ENCODE measurements at regions not wholly inside any gene's neighbourhood (a gene's known extent, or its start where the extent isn't known, plus 50 kb on each side); places are given as distances from the start of the nearest gene placed in this dataset.
A peak's percentile ranks its signal among the peaks of the same experiment; 100 is the strongest.

DNA sequence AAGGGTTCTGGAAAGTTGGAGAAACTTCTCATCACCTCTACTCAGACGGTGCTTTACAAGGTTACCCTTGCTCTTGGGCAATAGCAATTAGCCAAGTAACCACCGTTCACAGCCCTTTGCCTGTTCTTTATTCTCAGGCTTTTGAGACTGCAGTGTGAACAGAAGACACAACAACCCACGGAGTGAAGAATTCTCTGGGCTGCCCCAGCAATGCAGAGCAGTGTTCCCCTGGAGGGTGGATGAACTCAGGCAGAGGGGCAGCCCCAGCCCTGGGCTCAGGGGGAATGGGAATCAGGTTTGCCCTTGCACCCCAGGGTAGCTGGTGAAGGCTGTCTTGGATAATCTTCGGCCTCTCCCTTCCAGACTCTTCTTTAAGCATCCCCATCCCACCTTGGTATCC lies 69.1 kb downstream of the MCFD2 start:
- DNase-seq (peak in 1 of 5 donors; percentile 40), FAIRE-seq (no peak)
- H3K4me3 ChIP-seq (ENCODE audit: low read length in 3 of 3): no peak overlapping the region
- TF ChIP-seq, protein P1, sequence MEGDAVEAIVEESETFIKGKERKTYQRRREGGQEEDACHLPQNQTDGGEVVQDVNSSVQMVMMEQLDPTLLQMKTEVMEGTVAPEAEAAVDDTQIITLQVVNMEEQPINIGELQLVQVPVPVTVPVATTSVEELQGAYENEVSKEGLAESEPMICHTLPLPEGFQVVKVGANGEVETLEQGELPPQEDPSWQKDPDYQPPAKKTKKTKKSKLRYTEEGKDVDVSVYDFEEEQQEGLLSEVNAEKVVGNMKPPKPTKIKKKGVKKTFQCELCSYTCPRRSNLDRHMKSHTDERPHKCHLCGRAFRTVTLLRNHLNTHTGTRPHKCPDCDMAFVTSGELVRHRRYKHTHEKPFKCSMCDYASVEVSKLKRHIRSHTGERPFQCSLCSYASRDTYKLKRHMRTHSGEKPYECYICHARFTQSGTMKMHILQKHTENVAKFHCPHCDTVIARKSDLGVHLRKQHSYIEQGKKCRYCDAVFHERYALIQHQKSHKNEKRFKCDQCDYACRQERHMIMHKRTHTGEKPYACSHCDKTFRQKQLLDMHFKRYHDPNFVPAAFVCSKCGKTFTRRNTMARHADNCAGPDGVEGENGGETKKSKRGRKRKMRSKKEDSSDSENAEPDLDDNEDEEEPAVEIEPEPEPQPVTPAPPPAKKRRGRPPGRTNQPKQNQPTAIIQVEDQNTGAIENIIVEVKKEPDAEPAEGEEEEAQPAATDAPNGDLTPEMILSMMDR (IDR thresholded peaks at IDR 0.05; ENCODE audit: borderline replicate concordance, extremely low read depth, insufficient read depth): no peak
- H3K9ac ChIP-seq (ENCODE audit: low read length in 3 of 3): peak overlapping the region in 1 of 3 donors; percentile 64
- H3K36me3 ChIP-seq (ENCODE audit: control insufficient read depth in 2 of 3, insufficient read depth in 3 of 3, low read length in 3 of 3): no peaks in the 10 kb centered on the region
- peak overlapping the region; percentile 93 to 96 for H3K27ac ChIP-seq (ENCODE audit: low read depth in 2 of 2, low read length in 2 of 2)
- H3K9me3 ChIP-seq (ENCODE audit: control insufficient read depth in 2 of 3, insufficient read depth in 1 of 3, low read length in 3 of 3): no peaks in the 10 kb centered on the region
- no peaks in the 10 kb centered on the region for H3K27me3 ChIP-seq (ENCODE audit: control insufficient read depth, insufficient read depth, low read length)
- intact Hi-C loops (cut with DNase I): no loop called here
- H3K4me1 ChIP-seq (ENCODE audit: control insufficient read depth in 2 of 3, insufficient read depth in 2 of 3, low read depth in 1 of 3, low read length in 3 of 3): peaks cover 4 to 52% (median 49%) of the 10 kb centered on the region in 3 donors

DNA sequence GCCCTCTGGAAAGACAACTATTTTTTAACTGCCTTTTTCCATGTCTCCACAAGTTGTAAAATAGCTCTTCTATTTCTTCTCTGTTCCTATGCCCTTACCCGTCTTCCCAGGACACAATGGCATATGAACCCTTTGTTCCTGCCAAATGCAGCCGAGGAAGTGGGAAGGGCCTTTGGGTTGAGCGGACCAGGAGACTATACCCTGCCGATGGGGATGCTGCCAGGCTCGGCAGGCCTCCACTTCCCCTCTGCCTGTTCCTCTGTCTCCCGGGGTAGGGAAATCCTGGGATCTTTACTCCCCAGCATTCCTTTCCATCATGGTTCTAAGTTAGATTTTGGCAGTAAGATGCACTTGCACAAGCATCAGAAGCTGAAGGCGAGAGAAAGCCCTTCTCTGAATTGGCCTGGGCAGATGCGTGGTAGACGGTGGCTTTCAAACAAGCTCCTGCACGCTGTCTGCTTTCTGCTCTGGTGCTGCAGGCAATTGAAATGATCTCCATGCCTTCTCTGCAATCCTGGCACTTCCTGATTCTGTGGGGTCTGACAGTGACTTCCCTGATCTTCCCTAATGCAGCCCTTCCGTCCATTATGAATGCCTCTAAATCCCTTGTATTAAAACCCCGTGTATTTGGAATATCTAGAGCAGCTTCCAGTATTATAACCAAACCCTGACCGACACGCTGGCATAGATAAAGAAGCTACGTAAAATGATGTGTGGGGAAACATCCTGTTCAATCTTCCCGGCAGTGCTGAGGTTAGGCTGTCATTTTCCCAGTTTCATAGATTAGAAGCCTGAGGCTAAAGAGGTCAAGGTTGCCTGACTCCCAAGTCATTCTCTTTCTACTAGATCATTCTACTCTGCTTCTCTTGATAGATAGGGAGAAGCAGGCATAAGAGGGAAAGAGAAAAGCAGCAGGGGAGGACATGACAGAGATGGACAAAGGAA lies 69.8 kb downstream of the MCFD2 start:
- H3K9me3 ChIP-seq (ENCODE audit: control insufficient read depth in 2 of 3, insufficient read depth in 1 of 3, low read length in 3 of 3): no peaks in the 10 kb centered on the region
- FAIRE-seq (no peak), DNase-seq (peak in 1 of 5 donors; percentile 25)
- H3K9ac ChIP-seq (ENCODE audit: low read length in 3 of 3): peak overlapping the region in 1 of 3 donors; percentile 64
- peak overlapping the region; percentile 93 to 96 for H3K27ac ChIP-seq (ENCODE audit: low read depth in 2 of 2, low read length in 2 of 2)
- no peaks in the 10 kb centered on the region for H3K36me3 ChIP-seq (ENCODE audit: control insufficient read depth in 2 of 3, insufficient read depth in 3 of 3, low read length in 3 of 3)
- TF ChIP-seq, protein P1 (IDR thresholded peaks at IDR 0.05; ENCODE audit: borderline replicate concordance, extremely low read depth, insufficient read depth): no peak
- peaks cover 4 to 49% (median 48%) of the 10 kb centered on the region in 3 donors for H3K4me1 ChIP-seq (ENCODE audit: control insufficient read depth in 2 of 3, insufficient read depth in 2 of 3, low read depth in 1 of 3, low read length in 3 of 3)
- intact Hi-C loops (cut with DNase I): no loop called here
- H3K4me3 ChIP-seq (ENCODE audit: low read length in 3 of 3): no peak overlapping the region
- no peaks in the 10 kb centered on the region for H3K27me3 ChIP-seq (ENCODE audit: control insufficient read depth, insufficient read depth, low read length)

DNA sequence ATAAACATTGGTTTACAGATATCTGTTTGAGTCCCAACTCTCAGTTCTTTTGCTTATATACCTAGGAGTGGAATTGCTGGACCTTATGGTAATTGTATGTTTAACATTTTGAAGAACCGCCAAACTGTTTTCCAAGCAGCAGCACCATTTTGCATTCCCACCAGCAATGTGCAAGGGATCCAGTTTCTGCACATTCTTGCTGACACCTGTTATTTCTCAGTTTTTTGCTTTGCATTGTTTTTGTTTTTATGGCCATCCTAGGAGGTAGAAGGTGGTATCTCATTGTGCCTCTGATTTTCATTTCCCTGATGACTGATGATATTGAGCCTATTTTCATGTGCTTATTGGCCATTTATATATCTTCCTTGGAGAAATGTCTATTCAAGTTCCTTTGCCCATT lies 71.2 kb downstream of the MCFD2 start:
- Histone ChIP-seq H3K27ac (ENCODE audit: low read depth in 2 of 2, low read length in 2 of 2) (no peak overlapping the region), H3K4me1 (ENCODE audit: control insufficient read depth in 2 of 3, insufficient read depth in 2 of 3, low read depth in 1 of 3, low read length in 3 of 3) (peaks cover 4 to 39% (median 36%) of the 10 kb centered on the region in 3 donors), H3K9me3 (ENCODE audit: control insufficient read depth in 2 of 3, insufficient read depth in 1 of 3, low read length in 3 of 3) (no peaks in the 10 kb centered on the region), H3K27me3 (ENCODE audit: control insufficient read depth, insufficient read depth, low read length) (no peaks in the 10 kb centered on the region), H3K4me3 (ENCODE audit: low read length in 3 of 3) (no peak overlapping the region), H3K36me3 (ENCODE audit: control insufficient read depth in 2 of 3, insufficient read depth in 3 of 3, low read length in 3 of 3) (no peaks in the 10 kb centered on the region), H3K9ac (ENCODE audit: low read length in 3 of 3) (no peak overlapping the region)
- no peak for FAIRE-seq
- TF ChIP-seq, protein P1 (IDR thresholded peaks at IDR 0.05; ENCODE audit: borderline replicate concordance, extremely low read depth, insufficient read depth): no peak
- peak in 1 of 5 donors; percentile 2 for DNase-seq
- intact Hi-C loops (cut with DNase I): no loop called here

Measured in kidney (tissue), 13 donors.